ENCODE measurements at regions not wholly inside any gene's neighbourhood (a gene's known extent, or its start where the extent isn't known, plus 50 kb on each side); places are given as distances from the start of the nearest gene placed in this dataset.

DNA sequence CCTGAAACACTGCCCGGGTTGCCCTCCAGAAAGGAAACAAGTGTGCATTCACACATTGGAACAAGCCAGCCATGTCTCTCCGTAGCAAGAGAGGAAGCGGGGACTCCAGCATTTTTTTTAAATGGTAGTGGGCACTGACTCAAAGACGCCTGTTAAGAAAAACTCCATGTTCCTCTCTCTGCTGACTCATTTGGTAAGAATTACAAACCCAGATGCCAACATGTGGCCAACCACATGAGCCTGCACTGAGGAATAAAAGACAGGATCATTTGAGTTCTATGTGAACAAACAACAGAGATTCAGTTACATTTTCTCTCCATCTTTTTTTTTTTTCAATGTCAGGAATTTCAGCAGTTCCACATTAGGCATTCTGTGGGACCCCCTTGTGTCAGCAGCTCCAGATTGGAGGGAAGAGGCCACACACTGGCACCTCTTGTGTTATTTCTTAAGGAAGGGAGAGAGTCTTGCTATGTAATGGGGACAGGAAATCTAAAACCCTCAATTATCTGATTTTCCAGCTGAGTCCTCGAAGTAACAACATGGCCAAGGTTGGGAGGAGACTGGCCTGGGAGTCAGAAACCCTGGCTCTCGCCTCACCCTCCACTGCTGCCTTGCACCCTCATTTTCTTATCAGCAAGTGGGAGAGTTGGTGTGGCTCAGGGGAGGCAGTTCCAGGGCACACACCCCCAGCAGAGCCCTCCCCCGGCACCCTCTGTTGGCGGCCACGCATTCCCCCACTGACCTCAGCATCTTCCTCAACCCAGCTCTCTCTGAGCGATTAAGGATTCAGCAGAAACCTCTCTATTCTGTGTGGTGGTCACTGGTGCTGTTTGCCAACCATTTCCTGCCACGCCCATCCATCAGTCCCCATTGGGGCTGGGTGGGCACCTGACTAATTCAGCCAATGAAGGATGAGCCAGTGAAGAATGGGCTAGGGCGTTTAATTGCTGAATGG lies 173.0 kb downstream of the FOXL1 start:
- no peak for TF ChIP-seq EZH2 (IDR thresholded peaks at IDR 0.05; ENCODE audit: insufficient read depth, poor library complexity, severe bottlenecking)
- no peak for TF ChIP-seq EZH2phosphoT487 (IDR thresholded peaks at IDR 0.05; ENCODE audit: insufficient read depth, low read depth)

Data from GM23248 (cell line).